GM23338 (cell line): ENCODE measurements at regions not wholly inside any gene's neighbourhood (a gene's known extent, or its start where the extent isn't known, plus 50 kb on each side); places are given as distances from the start of the nearest gene placed in this dataset.

Experiments used
- ATAC-seq: fragments of 200-7000 bp; cut with Tn5 transposase; 3 replicates; pipeline ENCODE4 v1.9.1; 2020
- DNase-seq: peaks from one replicate; pipeline ENCODE4 v3.0.0-alpha.2; 2015; ENCODE audit warnings: low spot score
- H2AFZ ChIP-seq: fragments of 200-600 bp; sonication (generic); 2 replicates; pipeline ENCODE4 v1.8.0; 2016; ENCODE audit warnings: antibody characterized with exemption, mild to moderate bottlenecking, moderate library complexity
- H3F3A ChIP-seq: fragments of 200-600 bp; sonication (generic); replicated peaks from 2 replicates; pipeline ENCODE4 v1.8.0; 2017; ENCODE audit warnings: antibody characterized with exemption, mixed run types, low read depth
- H3K27ac ChIP-seq: fragments of 200-600 bp; sonication (generic); 2 replicates; pipeline ENCODE4 v1.6.1; 2016; ENCODE audit warnings: low read depth
- H3K27me3 ChIP-seq: fragments of 200-600 bp; sonication (generic); 2 replicates; pipeline ENCODE4 v1.8.0; 2016; ENCODE audit warnings: mild to moderate bottlenecking, mixed run types, moderate library complexity; ENCODE audit not compliant: insufficient read depth
- H3K36me3 ChIP-seq: fragments of 200-600 bp; sonication (generic); 2 replicates; pipeline ENCODE4 v1.8.0; 2016; ENCODE audit warnings: mild to moderate bottlenecking; ENCODE audit not compliant: insufficient read depth
- H3K4me1 ChIP-seq: fragments of 200-600 bp; sonication (generic); 2 replicates; pipeline ENCODE4 v1.8.0; 2016; ENCODE audit warnings: mild to moderate bottlenecking, moderate library complexity; ENCODE audit not compliant: insufficient read depth
- H3K4me2 ChIP-seq: fragments of 200-600 bp; sonication (generic); 2 replicates; pipeline ENCODE4 v1.7.1; 2017; ENCODE audit warnings: mixed run types
- H3K4me3 ChIP-seq: fragments of 200-600 bp; sonication (generic); 2 replicates; pipeline ENCODE4 v1.6.1; 2016; ENCODE audit warnings: mixed run types
- H3K79me2 ChIP-seq: fragments of 200-600 bp; sonication (generic); replicated peaks from 2 replicates; pipeline ENCODE4 v1.8.0; 2017; ENCODE audit warnings: mild to moderate bottlenecking; ENCODE audit not compliant: insufficient read depth
- H3K9me2 ChIP-seq: fragments of 200-600 bp; sonication (generic); 2 replicates; pipeline ENCODE4 v1.8.0; 2017; ENCODE audit not compliant: insufficient read depth
- H4K20me1 ChIP-seq: fragments of 200-600 bp; sonication (generic); replicated peaks from 2 replicates; pipeline ENCODE4 v1.8.0; 2017; ENCODE audit warnings: mild to moderate bottlenecking; ENCODE audit not compliant: insufficient read depth
- H3K27ac Mint-ChIP-seq: 2 replicates; pipeline ENCODE4 v1.8.0; 2020; ENCODE audit warnings: inconsistent platforms, mild to moderate bottlenecking, moderate library complexity, mixed read lengths
- H3K27me3 Mint-ChIP-seq: 3 replicates; pipeline ENCODE4 v1.8.0; 2022; ENCODE audit warnings: low read depth, mild to moderate bottlenecking, moderate library complexity, mixed read lengths, inconsistent platforms; ENCODE audit not compliant: insufficient read depth, poor library complexity
- H3K36me3 Mint-ChIP-seq: 3 replicates; pipeline ENCODE4 v1.8.0; 2021; ENCODE audit warnings: low read depth, mild to moderate bottlenecking, inconsistent platforms, moderate library complexity, mixed read lengths
- H3K4me1 Mint-ChIP-seq: 3 replicates; pipeline ENCODE4 v1.8.0; 2020; ENCODE audit warnings: mild to moderate bottlenecking, inconsistent platforms, mixed read lengths
- H3K4me3 Mint-ChIP-seq: 3 replicates; pipeline ENCODE4 v1.8.0; 2021; ENCODE audit warnings: moderate library complexity, mild to moderate bottlenecking, inconsistent platforms, mixed read lengths
- H3K9me3 Mint-ChIP-seq: 3 replicates; pipeline ENCODE4 v1.8.0; 2020; ENCODE audit warnings: moderate library complexity, mild to moderate bottlenecking, inconsistent platforms, mixed read lengths
- CREB1 ChIP-seq: fragments of 250-450 bp; sonication (Bioruptor Pico); IDR thresholded peaks from 2 replicates; pipeline ENCODE4 v1.5.0; 2020; ENCODE audit warnings: low read depth, mild to moderate bottlenecking, moderate library complexity
- EZH2 ChIP-seq: fragments of 200-600 bp; sonication (generic); IDR thresholded peaks from one replicate; pipeline ENCODE4 v1.8.0; 2017; ENCODE audit warnings: antibody characterized with exemption, mild to moderate bottlenecking, low read depth; ENCODE audit not compliant: unreplicated experiment
- EZH2phosphoT487 ChIP-seq: fragments of 200-600 bp; sonication (generic); IDR thresholded peaks from one replicate; pipeline ENCODE4 v1.8.1; 2018; ENCODE audit warnings: antibody characterized with exemption; ENCODE audit not compliant: unreplicated experiment
- JUNB ChIP-seq: IDR thresholded peaks from one replicate; pipeline ENCODE4 v1.6.1; 2016; ENCODE audit warnings: antibody characterized with exemption; ENCODE audit not compliant: unreplicated experiment
- POLR2AphosphoS5 ChIP-seq: IDR thresholded peaks from 2 replicates; pipeline ENCODE4 v1.6.1; 2016; ENCODE audit warnings: antibody characterized with exemption, low read depth
- REST ChIP-seq: IDR thresholded peaks from one replicate; pipeline ENCODE4 v1.6.1; 2018; ENCODE audit warnings: antibody characterized with exemption; ENCODE audit not compliant: unreplicated experiment
- ZNF114 ChIP-seq: fragments of 250-450 bp; sonication (Bioruptor Pico); IDR thresholded peaks from 2 replicates; pipeline ENCODE4 v1.5.0; 2020; ENCODE audit warnings: mild to moderate bottlenecking, moderate library complexity
- ZNF331 ChIP-seq: fragments of 250-450 bp; sonication (Bioruptor Pico); IDR thresholded peaks from 2 replicates; pipeline ENCODE4 v1.5.0; 2020; ENCODE audit warnings: low read depth, mild to moderate bottlenecking, moderate library complexity
- ZNF462 ChIP-seq: fragments of 250-450 bp; sonication (Bioruptor Pico); IDR thresholded peaks from 2 replicates; pipeline ENCODE4 v1.5.0; 2020; ENCODE audit warnings: mild to moderate bottlenecking, moderate library complexity
- TF ChIP-seq, protein P1 (sequence below): IDR thresholded peaks from 2 replicates; pipeline ENCODE4 v1.6.1; 2016; ENCODE audit warnings: antibody characterized with exemption

DNA sequence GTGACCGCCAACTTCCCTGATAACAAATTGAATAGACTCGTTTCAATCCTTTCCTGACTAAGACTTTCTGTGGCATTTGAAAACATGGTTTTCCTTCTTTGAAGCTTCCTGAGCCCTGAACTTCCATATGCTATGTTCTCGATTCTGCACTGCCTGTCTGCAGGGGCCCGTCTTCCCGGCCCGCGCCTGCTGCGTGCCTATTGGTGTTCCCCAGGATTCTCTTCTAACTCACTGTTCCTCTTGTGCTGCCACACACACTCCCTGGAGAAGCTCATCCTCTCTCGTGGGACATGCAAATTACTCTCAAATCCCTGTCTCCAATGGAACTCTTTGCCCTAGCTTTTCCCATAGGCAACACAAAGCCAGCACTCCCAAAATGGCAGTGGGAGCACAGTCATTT, 262.9 kb upstream of the GATB start:
- H3K4me1 ChIP-seq, result no peaks in the 10 kb centered on the region; the same call in 1 of the 2 replicates
- no peak overlapping the region for H3K27ac Mint-ChIP-seq
- peaks cover 6% of the 10 kb centered on the region; the same call in 2 of the 3 replicates for H3K4me1 Mint-ChIP-seq
- H3K9me3 Mint-ChIP-seq, result no peaks in the 10 kb centered on the region
- no peaks in the 10 kb centered on the region for H3K27me3 Mint-ChIP-seq
- no peaks in the 10 kb centered on the region for H3K79me2 ChIP-seq
- no peak overlapping the region; the same call in 1 of the 2 replicates for H2AFZ ChIP-seq
- no peaks in the 10 kb centered on the region for H3F3A ChIP-seq
- H3K36me3 Mint-ChIP-seq, result no peaks in the 10 kb centered on the region
- no peaks in the 10 kb centered on the region for H3K27me3 ChIP-seq
- no peak overlapping the region for H3K4me2 ChIP-seq
- H4K20me1 ChIP-seq, result no peaks in the 10 kb centered on the region
- TF ChIP-seq, protein P1, sequence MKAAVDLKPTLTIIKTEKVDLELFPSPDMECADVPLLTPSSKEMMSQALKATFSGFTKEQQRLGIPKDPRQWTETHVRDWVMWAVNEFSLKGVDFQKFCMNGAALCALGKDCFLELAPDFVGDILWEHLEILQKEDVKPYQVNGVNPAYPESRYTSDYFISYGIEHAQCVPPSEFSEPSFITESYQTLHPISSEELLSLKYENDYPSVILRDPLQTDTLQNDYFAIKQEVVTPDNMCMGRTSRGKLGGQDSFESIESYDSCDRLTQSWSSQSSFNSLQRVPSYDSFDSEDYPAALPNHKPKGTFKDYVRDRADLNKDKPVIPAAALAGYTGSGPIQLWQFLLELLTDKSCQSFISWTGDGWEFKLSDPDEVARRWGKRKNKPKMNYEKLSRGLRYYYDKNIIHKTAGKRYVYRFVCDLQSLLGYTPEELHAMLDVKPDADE, result no peak
- ATAC-seq (no peak), DNase-seq (no peak)
- no peaks in the 10 kb centered on the region for H3K36me3 ChIP-seq
- no peak overlapping the region for H3K4me3 ChIP-seq
- H3K27ac ChIP-seq, result no peak overlapping the region
- H3K4me3 Mint-ChIP-seq, result no peak overlapping the region
- H3K9me2 ChIP-seq, result peaks cover 25% of the 10 kb centered on the region

GRCh38 chr4:152022543-152022942, 261.7 kb upstream of the GATB start:
- Mint-ChIP-seq H3K27ac (no peak overlapping the region), H3K4me3 (no peak overlapping the region), H3K27me3 (no peaks in the 10 kb centered on the region), H3K9me3 (no peaks in the 10 kb centered on the region), H3K4me1 (peaks cover 6% of the 10 kb centered on the region; the same call in 2 of the 3 replicates), H3K36me3 (no peaks in the 10 kb centered on the region)
- H4K20me1 ChIP-seq, result no peaks in the 10 kb centered on the region
- no peak overlapping the region for H2AFZ ChIP-seq
- H3K27me3 ChIP-seq, result no peaks in the 10 kb centered on the region
- DNase-seq (no peak), ATAC-seq (no peak)
- no peak overlapping the region for H3K27ac ChIP-seq
- H3K79me2 ChIP-seq, result no peaks in the 10 kb centered on the region
- no peaks in the 10 kb centered on the region for H3K36me3 ChIP-seq
- H3K4me3 ChIP-seq, result no peak overlapping the region
- peaks cover 18% of the 10 kb centered on the region for H3K9me2 ChIP-seq
- no peak overlapping the region for H3K4me2 ChIP-seq
- no peaks in the 10 kb centered on the region; the same call in 1 of the 2 replicates for H3K4me1 ChIP-seq
- H3F3A ChIP-seq, result no peaks in the 10 kb centered on the region
- TF ChIP-seq ZNF462 (no peak), ZNF114 (CRISPR knock-in tag) (no peak), JUNB (no peak), CREB1 (CRISPR knock-in tag) (no peak), REST (no peak), EZH2phosphoT487 (no peak), POLR2AphosphoS5 (no peak), ZNF331 (no peak), EZH2 (no peak)
- TF ChIP-seq, protein P1, result no peak
